ENCODE measurements at regions not wholly inside any gene's neighbourhood (a gene's known extent, or its start where the extent isn't known, plus 50 kb on each side); places are given as distances from the start of the nearest gene placed in this dataset.

DNA sequence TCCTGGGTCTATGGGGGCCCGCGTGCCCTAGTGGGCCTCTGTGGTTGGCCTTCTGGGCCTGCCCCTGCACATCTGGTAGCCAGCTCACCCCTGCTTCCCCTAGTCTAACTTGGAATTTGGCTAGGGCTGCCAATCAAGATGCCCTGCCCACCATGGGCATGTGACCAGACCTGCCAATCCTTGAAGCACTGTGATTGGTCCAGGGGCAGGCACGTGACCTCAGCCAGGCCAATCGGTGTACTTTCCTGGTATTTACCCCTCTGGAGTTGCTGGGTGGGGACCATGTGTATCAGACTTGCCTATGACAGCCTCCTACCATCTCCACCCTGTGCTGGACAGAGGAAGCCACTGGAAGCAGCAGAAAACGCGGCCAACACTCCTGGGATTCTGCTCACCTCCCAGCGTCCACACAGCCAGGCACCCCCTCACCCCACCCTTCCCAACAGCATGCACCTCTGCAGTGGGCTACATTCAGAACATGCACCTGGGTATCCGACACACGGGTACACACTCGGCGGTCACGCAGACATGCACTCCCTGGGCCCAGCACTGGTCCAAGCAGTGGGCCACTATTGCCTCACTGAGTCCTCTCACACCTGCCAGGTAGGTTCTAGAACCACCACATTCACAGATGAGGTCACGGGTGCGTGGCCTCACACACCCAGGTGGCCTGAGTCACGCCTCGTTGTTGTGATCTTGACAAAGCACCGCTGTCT is 96.9 kb downstream of the RBFOX3 start:
- Histone ChIP-seq H3K9me3 (ENCODE audit: low read length) (peaks cover 8% of the 10 kb centered on the region), H3K9ac (ENCODE audit: low read length) (no peak overlapping the region), H2AFZ (ENCODE audit: low read depth, low read length) (no peak overlapping the region), H3K4me3 (ENCODE audit: low read length) (no peak overlapping the region), H3F3A (ENCODE audit: insufficient read depth, low read length, poor library complexity, severe bottlenecking) (no peaks in the 10 kb centered on the region), H4K20me1 (ENCODE audit: insufficient read depth) (no peaks in the 10 kb centered on the region), H3K36me3 (ENCODE audit: insufficient read depth, low read length) (no peaks in the 10 kb centered on the region), H3K79me2 (replicated peaks; ENCODE audit: insufficient read depth, low read length) (no peaks in the 10 kb centered on the region), H3K9me2 (ENCODE audit: insufficient read depth, low read length) (no peaks in the 10 kb centered on the region), H3K27ac (ENCODE audit: low read length) (no peak overlapping the region), H3K27me3 (ENCODE audit: insufficient read depth, low read depth, low read length) (no peaks in the 10 kb centered on the region), H3K4me2 (ENCODE audit: low read length) (no peak overlapping the region)
- TF ChIP-seq POLR2AphosphoS5 (IDR thresholded peaks at IDR 0.05) (no peak), TAF1 (IDR thresholded peaks at IDR 0.05; ENCODE audit: low read depth) (no peak), SMC3 (conservative IDR thresholded peaks at IDR 0.05; ENCODE audit: poor library complexity) (no peak), REST (IDR thresholded peaks at IDR 0.05; ENCODE audit: borderline replicate concordance) (no peak), CTCF (IDR thresholded peaks at IDR 0.05; ENCODE audit: poor library complexity, severe bottlenecking) (no peak), EP300 (conservative IDR thresholded peaks at IDR 0.05; ENCODE audit: poor library complexity, severe bottlenecking) (no peak), RAD21 (conservative IDR thresholded peaks at IDR 0.05) (no peak), MXI1 (conservative IDR thresholded peaks at IDR 0.05; ENCODE audit: poor library complexity, severe bottlenecking) (no peak), EZH2 (IDR thresholded peaks at IDR 0.05; ENCODE audit: borderline replicate concordance, insufficient read depth, low read length, poor library complexity, severe bottlenecking) (no peak)

GRCh38 chr17:79513206-79513605 is 97.6 kb downstream of the RBFOX3 start:
- Histone ChIP-seq H3K36me3 (ENCODE audit: insufficient read depth, low read length) (no peaks in the 10 kb centered on the region), H3K9me3 (ENCODE audit: low read length) (peaks cover 8% of the 10 kb centered on the region), H3K27ac (ENCODE audit: low read length) (no peak overlapping the region), H3K9me2 (ENCODE audit: insufficient read depth, low read length) (no peaks in the 10 kb centered on the region), H3K79me2 (replicated peaks; ENCODE audit: insufficient read depth, low read length) (no peaks in the 10 kb centered on the region), H3K4me2 (ENCODE audit: low read length) (no peak overlapping the region), H3K27me3 (ENCODE audit: insufficient read depth, low read depth, low read length) (no peaks in the 10 kb centered on the region), H3F3A (ENCODE audit: insufficient read depth, low read length, poor library complexity, severe bottlenecking) (no peaks in the 10 kb centered on the region), H4K20me1 (ENCODE audit: insufficient read depth) (no peaks in the 10 kb centered on the region), H3K4me3 (ENCODE audit: low read length) (no peak overlapping the region), H2AFZ (ENCODE audit: low read depth, low read length) (no peak overlapping the region), H3K9ac (ENCODE audit: low read length) (no peak overlapping the region)
- TF ChIP-seq MXI1 (conservative IDR thresholded peaks at IDR 0.05; ENCODE audit: poor library complexity, severe bottlenecking) = no peak
- no peak for TF ChIP-seq EP300 (conservative IDR thresholded peaks at IDR 0.05; ENCODE audit: poor library complexity, severe bottlenecking)
- no peak for TF ChIP-seq TAF1 (IDR thresholded peaks at IDR 0.05; ENCODE audit: low read depth)
- no peak for TF ChIP-seq REST (IDR thresholded peaks at IDR 0.05; ENCODE audit: borderline replicate concordance)
- no peak for TF ChIP-seq EZH2 (IDR thresholded peaks at IDR 0.05; ENCODE audit: borderline replicate concordance, insufficient read depth, low read length, poor library complexity, severe bottlenecking)
- TF ChIP-seq RAD21 (conservative IDR thresholded peaks at IDR 0.05) = no peak

Data from neural cell (in vitro differentiated cells).